ENCODE measurements at regions not wholly inside any gene's neighbourhood (a gene's known extent, or its start where the extent isn't known, plus 50 kb on each side); places are given as distances from the start of the nearest gene placed in this dataset.

DNA sequence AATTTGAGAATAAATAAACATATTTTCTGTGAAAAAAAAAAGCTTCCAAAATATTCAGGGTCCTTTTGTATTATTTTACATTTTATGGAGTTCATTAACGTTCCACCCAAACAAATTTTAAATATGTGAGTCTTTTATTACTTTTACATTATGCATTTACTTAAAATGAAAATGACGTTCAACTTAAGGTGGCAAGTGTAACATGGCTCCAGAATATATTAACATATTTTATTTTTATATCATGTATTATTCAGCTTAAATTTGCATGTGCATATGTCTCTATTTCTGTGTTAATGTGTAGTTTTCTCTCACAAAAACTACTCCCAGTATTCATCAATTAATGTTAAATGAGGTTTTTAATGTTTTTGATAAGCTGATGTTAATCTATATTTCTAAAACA, 243.6 kb upstream of the CNTN3 start:
- no peak overlapping the region for H3K27ac ChIP-seq
- no peak for TF ChIP-seq ZFX (IDR thresholded peaks at IDR 0.05)
- TF ChIP-seq CTCF (conservative IDR thresholded peaks at IDR 0.05), result no peak

- H3K27ac ChIP-seq, result no peak overlapping the region
Measured at GRCh38 chr3:74850381-74850780, 235.9 kb upstream of the CNTN3 start.

GRCh38 chr3:74847093-74847492, 232.6 kb upstream of the CNTN3 start:
- H3K27ac ChIP-seq, result no peak overlapping the region
- TF ChIP-seq CTCF (conservative IDR thresholded peaks at IDR 0.05) (no peak), ZFX (IDR thresholded peaks at IDR 0.05) (no peak)

More at GRCh38 chr3:74850381-74850780, 235.9 kb upstream of the CNTN3 start:
- no peak for TF ChIP-seq ZFX (IDR thresholded peaks at IDR 0.05)
- TF ChIP-seq CTCF (conservative IDR thresholded peaks at IDR 0.05), result no peak

- H3K27ac ChIP-seq, result no peak overlapping the region
- TF ChIP-seq CTCF (conservative IDR thresholded peaks at IDR 0.05) (no peak), ZFX (IDR thresholded peaks at IDR 0.05) (no peak)
Measured at GRCh38 chr3:74845081-74845480, 230.6 kb upstream of the CNTN3 start.

GRCh38 chr3:74844428-74844827, 230.0 kb upstream of the CNTN3 start:
- no peak overlapping the region for H3K27ac ChIP-seq
- TF ChIP-seq ZFX (IDR thresholded peaks at IDR 0.05) (no peak), CTCF (conservative IDR thresholded peaks at IDR 0.05) (no peak)

DNA sequence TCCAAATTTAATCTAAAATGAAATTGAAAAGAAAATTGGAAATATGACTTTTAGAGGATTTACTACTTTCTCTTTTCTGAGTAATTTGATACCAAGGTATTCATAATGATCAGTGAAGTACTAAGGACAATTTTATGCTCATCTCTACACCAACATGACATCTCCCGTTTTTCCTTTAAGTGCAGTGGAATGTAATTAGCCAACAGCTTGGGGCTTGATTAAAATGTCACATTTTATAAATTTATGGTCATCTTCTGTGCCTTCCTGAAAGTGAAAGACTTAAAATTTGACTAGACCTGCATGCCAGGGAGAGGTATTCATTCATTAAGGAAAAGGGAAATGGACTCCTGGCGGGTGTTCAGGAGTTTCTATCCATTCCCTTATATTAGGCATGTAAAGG, 228.2 kb upstream of the CNTN3 start:
- no peak overlapping the region for H3K27ac ChIP-seq
- no peak for TF ChIP-seq ZFX (IDR thresholded peaks at IDR 0.05)
- no peak for TF ChIP-seq CTCF (conservative IDR thresholded peaks at IDR 0.05)

DNA sequence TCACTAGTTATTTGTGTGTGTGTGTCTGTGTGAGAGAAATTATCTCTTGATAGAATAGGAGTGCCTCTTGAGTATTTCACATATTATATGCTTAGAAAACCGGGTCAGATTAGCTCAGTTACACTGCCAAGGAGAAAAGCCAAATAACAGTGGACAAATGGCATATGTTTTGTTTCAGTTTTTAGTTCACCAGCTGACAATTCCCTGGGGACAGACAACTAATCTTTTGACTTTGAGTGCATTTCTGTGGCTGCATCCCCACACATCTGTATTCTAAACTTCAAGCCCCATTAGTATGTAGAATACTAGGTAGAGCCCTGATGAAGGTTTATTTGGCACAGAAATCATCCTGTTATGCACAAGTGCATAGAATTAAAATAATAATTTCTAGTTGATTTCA, 227.7 kb upstream of the CNTN3 start:
- no peak overlapping the region for H3K27ac ChIP-seq
- no peak for TF ChIP-seq ZFX (IDR thresholded peaks at IDR 0.05)
- no peak for TF ChIP-seq CTCF (conservative IDR thresholded peaks at IDR 0.05)
